ENCODE measurements at regions not wholly inside any gene's neighbourhood (a gene's known extent, or its start where the extent isn't known, plus 50 kb on each side); places are given as distances from the start of the nearest gene placed in this dataset.
"Not testable (repeated sequence)": the region's sequence is repeated elsewhere in the genome, so short reads cannot be mapped to it uniquely, and the experiment has no call there.

DNA sequence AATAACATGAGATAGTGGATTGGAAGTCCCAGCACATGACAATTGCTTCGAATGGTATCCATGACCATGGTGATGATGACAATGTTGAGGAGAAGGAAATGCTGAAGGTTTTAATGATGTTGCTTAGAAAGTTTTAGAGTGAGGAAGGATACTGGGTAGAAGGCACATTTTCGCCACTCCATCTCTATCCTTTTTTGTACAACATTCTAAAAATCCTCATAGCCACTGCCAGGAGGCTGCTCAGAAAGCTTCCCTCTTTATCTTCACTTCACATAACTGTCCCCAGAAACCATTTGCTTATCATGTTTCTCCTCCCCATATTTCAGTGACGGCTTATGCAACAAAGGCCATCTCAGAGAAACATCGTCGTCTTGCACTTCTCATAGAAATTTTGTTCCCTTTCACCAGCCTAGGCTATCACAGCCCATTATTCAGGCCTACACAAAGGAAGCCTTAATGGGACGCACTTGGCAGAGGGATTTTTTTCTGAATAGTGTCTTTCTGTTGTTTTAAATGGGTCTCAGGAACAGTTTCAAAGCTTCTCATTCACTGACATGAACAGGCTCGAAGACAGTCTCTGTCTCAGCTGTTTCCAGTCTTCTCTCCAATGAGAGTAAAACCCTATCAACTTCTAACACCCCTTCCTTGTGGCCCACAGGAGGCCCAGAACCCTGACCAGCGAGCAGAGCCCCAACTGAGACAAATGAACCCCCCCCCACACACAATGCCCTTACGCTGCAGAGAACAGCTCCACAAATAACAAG is 506.7 kb downstream of the HAPSTR1 start:
- DNase-seq, result no peak

GRCh38 chr16:9598731-9599083 is 507.3 kb downstream of the HAPSTR1 start:
- DNase-seq, result no peak

GRCh38 chr16:9599415-9600120 is 508.1 kb downstream of the HAPSTR1 start:
- no peak for DNase-seq

DNA sequence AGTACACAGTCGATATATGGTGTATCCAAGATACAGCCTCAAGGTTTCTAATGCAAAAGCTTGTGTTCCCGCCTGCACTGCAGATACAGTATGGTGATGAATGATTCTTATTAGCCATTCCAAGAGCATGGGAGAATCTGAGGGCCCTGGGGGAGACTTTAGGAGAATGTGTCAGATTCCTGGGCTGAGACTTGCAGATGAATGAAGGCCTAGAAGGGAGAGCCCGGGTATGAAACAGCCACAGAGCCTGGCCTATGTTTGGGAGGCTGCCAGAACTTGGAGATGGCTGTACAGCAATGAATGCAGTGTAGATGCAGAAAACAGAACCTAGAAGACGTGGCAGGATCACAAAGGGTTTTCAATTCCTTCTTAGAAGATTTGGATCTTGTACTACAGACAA is 510.7 kb downstream of the HAPSTR1 start:
- DNase-seq, result no peak

DNA sequence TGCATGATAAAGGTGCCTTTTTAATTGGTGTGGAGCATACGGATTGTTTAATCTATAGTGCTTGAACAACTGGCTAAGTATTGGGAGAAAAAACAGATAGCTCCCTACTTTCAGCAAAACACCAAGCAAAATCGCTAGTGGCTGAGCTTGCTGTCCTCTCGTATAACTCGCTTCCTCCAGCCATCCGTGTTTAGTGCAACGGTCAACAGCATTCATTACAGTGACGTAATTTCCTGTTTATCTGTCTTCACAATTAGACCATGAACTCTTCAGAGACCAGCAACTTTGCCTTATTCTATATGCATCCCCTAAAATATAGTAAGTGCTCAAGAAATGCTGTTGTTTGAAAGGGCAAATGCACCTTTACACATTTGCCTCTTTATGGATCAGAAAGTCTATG is 511.9 kb downstream of the HAPSTR1 start:
- no peak for DNase-seq

GRCh38 chr16:9607515-9608230 is 516.2 kb downstream of the HAPSTR1 start:
- DNase-seq, result no peak

DNA sequence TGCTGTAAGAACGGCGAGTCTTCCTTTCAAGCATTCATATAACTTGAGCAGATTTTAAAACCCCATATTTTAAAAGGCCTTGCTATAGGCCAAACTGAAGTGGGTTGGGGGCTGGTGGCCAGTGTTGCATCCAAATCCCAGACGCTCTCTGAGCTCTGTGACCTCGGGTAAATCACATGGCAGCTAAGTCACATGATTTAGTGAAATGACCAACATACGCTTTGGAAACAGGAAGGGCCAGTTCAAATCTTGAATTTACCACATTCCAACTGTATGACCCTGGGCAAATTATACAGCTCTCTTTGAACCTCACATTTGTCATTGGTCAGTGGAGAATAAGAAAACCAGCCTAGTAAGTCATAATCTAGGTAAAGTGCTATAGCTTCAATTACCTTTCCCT is 519.3 kb downstream of the HAPSTR1 start:
- DNase-seq, result no peak

DNA sequence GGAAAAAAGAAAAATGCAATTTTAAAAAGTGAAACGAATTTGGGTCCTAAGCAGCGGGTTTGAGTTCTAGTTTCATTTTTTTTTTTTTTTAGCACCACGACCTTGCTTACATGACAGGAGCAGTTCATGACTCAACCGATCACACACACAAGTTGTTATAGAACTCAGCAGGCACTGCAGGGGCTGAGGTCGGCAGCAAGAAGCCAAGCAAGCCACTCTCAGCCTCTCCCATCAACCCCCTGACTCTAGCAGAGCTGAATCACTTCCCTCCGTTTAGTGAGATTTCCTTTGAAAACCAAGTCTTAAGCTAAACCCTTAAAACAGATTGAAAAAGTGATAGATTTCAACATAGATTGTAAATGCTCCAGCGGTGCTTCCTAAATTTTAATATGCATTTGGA is 520.8 kb downstream of the HAPSTR1 start:
- no peak for DNase-seq

DNA sequence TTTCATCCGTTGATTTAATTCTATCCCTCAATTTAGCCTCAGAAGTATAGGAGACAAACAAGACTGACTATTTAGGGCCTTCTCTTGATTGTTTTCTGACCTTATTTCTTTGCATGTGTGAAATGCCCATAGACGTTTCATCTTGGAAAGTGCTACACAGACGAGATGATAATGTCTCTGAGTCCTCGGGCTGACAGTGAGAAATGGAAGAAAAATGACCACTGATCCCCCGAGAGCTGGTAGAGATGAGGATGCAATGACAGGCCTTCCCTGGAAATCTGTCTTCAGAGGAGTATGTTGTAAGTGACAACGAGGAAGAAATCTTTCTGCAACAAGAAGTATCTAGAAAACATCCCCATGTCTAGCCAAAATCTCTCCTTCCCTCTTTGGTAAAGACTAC is 522.9 kb downstream of the HAPSTR1 start:
- DNase-seq, result no peak

DNA sequence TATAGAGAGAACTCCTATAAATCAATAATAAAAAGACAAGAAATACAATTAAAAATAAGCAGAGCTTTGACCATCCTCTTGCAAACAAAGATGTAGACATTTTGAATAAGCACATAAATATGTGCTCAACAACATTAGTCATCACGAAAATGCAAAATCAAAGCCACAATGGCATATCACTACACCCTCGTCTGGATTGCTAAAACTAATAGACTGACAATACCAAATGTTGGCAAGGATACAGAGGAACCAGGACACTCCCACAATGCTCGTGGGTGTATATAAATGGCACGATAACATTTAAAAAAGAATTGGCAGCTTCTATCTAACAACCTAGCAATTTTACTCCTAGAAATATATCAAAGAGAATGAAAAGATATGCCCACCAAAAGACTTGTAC is 530.8 kb downstream of the HAPSTR1 start:
- DNase-seq, result no peak

DNA sequence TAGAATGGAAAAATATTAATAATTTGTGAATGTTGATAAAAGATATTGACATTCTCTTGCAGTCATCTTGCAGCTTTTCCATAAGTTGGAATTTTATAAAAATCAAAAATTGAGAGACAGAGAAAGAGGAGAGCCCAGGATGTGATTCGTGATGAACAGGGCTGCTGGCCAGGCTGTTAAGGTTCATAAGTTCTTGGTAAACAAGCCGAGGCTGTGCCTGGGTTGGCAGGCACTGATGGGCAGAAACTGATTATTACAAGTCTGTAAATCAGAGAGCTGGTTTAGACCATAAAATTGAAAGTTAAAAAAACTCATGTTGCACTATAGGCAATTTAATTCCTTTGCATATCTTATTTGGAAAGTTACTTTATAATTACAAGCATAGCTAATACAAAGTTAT is 533.7 kb downstream of the HAPSTR1 start:
- DNase-seq, result no peak

DNA sequence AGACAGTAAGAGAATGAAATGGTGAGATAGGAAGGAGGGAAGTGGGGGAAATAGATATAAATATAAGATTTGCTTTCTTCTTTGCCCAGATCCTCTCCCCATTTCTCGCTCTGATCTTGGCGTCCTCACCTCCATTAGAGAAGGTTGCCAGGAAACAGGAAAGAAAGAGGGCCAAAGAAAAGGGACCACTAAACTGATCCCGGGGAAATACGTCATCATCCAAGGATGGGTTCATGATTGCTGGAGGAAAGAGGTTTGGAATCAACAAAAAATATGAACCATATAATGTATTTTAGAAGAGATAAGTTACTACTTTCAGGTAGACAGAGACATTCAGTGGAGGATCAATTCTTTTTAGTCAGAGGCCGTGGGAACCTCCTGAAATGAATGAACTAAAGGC is 536.0 kb downstream of the HAPSTR1 start:
- no peak for DNase-seq

DNA sequence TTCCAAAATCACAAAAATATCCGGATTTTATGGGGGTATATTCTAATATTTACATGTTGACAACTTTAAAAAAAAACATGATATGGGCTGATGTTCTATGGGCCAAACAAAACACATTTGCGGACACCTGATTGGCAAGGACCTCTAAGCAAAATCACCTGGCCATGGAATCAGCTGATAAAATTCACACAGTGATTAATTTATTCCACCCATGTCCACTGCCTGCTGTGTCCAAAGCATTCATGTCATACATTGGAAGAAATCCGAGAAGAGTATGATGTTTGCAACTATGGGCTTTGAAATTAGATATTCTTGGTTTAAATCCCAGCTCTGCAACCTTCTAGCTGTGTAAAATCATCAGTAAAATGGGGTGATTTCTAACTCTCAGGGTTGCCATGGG is 538.7 kb downstream of the HAPSTR1 start:
- no peak for DNase-seq

- no peak for DNase-seq
Measured at GRCh38 chr16:9630985-9631384, 539.5 kb downstream of the HAPSTR1 start.

DNA sequence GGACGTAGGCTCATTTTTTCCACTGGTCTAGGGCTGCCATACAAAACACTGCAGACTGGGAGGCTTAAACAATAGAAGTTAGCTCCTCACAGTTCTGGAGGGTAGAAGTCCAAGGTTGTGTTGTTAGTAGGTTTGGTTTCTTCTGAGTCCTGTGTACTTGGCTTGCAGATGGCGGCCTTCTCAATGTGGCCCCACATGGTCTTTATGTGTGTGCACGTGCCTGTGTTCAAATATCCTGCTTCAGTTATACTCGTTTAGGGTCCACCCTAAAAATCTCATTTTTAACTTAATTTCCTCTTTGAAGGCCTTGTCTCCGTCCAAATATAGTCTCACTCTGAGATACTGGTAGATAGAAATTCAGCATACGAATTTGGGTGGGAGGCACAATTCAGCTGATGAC is 542.4 kb downstream of the HAPSTR1 start:
- DNase-seq, result no peak

DNA sequence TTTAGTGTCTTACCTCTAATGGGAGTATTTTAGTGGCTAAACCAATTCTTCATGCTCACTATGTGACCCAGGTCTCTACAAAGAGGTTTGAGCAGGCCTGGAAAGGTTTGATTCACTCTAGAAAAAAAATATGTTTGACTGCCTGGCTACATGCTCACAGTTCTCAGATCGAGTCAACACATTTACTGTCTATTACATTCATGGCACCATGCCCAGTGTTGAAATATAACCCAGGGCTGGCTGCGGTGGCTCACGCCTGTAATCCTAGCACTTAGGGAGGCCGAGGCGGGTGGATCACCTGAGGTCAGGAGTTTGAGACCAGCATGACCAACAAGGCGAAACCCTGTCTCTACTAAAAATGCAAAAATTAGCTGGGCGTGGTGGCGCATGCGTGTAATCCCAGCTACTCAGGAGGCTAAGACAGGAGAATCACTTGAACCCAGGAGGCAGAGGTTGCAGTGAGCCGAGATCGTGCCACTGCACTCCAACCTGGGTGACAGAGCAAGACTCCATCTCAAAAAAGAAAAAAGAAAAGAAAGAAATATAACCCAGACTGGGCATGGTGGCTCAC is 543.8 kb downstream of the HAPSTR1 start:
- not testable (repeated sequence) for DNase-seq

- DNase-seq, result no peak
Measured at GRCh38 chr16:9644258-9644657, 538.0 kb downstream of the GRIN2A start.

DNA sequence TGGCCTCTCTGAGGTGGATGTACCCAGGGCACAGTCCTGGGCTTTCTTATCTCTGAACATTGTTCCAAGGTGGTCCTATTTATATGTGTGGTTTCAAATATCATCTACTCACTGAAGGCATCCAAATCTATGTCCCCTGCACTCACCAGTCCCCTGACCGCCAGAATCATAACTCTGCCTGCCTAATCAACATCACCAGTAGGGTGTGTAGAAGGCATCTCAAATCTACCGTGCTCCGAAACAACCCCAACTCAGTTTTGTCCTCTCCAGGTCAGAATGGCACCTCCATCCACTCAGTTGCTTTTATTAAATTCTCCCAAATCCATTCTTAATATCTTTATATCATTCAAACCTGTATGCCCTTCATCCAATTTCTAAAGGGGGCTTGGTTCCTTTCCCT is 536.3 kb downstream of the GRIN2A start:
- no peak for DNase-seq

DNA sequence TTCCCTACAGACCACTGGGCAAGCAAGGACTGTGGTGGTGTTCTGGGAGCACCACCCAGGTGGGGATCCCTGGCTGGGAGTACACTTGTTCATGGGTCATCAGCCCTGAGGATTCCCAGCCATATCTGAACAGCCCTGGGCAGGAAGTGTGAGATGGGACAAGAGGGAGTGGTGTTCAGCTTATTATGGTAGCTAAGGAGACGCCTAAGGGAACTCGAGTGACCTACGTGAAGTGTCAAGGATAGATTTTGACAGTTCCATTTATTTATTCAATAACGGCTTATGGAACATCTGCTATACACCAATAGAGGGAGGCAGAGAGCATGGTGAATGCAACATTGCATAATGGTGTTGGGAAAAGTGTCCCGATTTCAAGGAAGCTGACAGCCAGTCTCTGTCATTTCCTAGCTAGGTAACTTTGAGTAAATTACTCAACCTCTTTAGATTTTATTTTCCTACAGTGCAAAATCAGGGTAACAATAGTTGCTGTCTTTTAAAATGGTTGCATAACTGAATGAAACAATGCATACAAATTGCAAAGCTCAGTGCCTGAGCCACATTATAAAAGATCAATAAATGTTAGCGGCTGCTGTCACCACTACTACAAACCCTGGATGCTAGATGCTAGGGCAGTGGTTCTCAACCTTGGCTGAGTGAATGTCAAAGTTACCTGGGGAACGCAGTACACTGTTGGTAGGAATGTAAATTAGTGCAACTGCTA is 534.1 kb downstream of the GRIN2A start:
- no peak for DNase-seq

DNA sequence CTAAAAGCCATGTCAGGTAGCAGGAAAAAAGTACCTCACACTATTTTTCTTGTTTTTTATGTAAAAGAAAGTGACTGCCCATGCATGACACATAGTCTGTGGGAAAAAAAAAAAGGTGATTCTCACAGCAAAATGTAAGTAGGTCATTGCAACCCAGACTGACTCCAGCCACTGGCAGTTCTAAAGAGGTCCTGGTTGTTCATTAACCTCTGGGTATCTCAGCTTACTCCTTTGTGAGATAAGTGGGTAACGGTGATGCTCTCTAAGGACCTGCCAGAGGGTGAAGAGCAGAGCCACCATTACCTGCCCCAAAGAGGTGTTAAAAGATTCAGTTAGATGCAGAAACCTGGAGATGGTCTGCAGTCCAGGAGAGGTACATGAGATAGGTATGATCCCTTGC is 531.9 kb downstream of the GRIN2A start:
- DNase-seq, result no peak

DNA sequence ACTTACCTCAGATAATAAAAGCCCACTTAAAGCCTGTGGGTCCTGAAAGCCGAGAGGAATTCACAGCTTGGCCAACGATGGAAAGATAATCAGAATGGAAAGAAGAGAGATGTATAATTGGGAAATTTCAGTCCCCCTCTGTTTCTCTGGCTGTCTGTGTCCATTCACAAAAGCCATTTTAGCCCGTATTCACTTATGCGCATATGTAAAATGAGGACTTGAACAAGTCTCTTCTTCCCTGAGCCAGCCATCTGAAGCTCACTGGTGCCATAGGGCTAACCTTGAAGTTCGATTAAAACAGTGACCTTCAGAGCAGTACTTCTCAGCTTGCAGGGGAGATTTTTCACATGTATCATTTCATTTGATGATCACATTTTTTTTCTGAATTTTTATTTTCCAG is 527.2 kb downstream of the GRIN2A start:
- DNase-seq, result no peak

- DNase-seq, result no peak
Measured at GRCh38 chr16:9657641-9658040, 524.6 kb downstream of the GRIN2A start.

- DNase-seq, result no peak
Measured at GRCh38 chr16:9658164-9658563, 524.1 kb downstream of the GRIN2A start.
